GM12878 (cell line): ENCODE measurements at regions not wholly inside any gene's neighbourhood (a gene's known extent, or its start where the extent isn't known, plus 50 kb on each side); places are given as distances from the start of the nearest gene placed in this dataset.

Source experiments
- ATAC-seq: fragments of 200-7000 bp; cut with Tn5 transposase; 3 replicates; pipeline ENCODE4 v1.9.1; 2020; ENCODE audit warnings: mild to moderate bottlenecking, moderate library complexity
- BruUV-seq: library from RNA; stranded (reverse); fragments of 400-500 nt; replicated peaks from 2 replicates; lab custom pipeline; 2021; lab: Mats Ljungman, UMichigan
- CTCF ChIA-PET: fragments of 300-600 bp; sonication (Branson Sonifier 250); formaldehyde crosslinking; extraction: SDS; loops from one replicate; lab custom pipeline; 2021; ENCODE audit warnings: inconsistent platforms; lab: Yijun Ruan, JAX
- POLR2A ChIA-PET: fragments of 350-600 bp; formaldehyde crosslinking; extraction: SDS; loops from one replicate; lab custom pipeline; 2021; ENCODE audit warnings: inconsistent platforms; lab: Charles Lee
- RAD21 ChIA-PET: fragments of 300-600 bp; sonication (Branson Sonifier 250); formaldehyde crosslinking; loops from one replicate; lab custom pipeline; 2023; ENCODE audit warnings: antibody characterized with exemption; ENCODE audit not compliant: unreplicated experiment; lab: Charles Lee
- SMC1A ChIA-PET: fragments of 300-600 bp; sonication (Branson Sonifier 250); formaldehyde crosslinking; loops from one replicate; lab custom pipeline; 2023; ENCODE audit not compliant: unreplicated experiment, uncharacterized antibody; lab: Charles Lee
- DNase-seq: peaks from one replicate; pipeline ENCODE4 v3.0.0-alpha.2; 2011; ENCODE audit warnings: low read depth, low spot score
- FAIRE-seq: peaks from 3 replicates; lab custom pipeline; 2011; peaks lifted over from hg19 to GRCh38; lab: Jason Lieb, UNC
- H2AFZ ChIP-seq: 2 replicates; pipeline ENCODE4 v1.6.0; 2011; ENCODE audit warnings: low read depth, low read length, control low read depth; ENCODE audit not compliant: control insufficient read depth
- H3K27ac ChIP-seq: 2 replicates; pipeline ENCODE4 v1.5.1; 2011; ENCODE audit warnings: control low read depth; ENCODE audit not compliant: control insufficient read depth, insufficient read depth
- H3K27me3 ChIP-seq, 2 experiments: replicated peaks in 1 of 2; 2 replicates each; pipeline versions ENCODE4 v1.6.0 to v1.6.1; 2011; ENCODE audit warnings: low read length in 1 of 2; ENCODE audit not compliant: control insufficient read depth in 2 of 2, insufficient read depth in 2 of 2
- H3K36me3 ChIP-seq, 2 experiments: 2 replicates each; pipeline ENCODE4 v1.5.1; 2011; ENCODE audit warnings: low read length in 1 of 2; ENCODE audit not compliant: control insufficient read depth in 2 of 2, insufficient read depth in 2 of 2
- H3K4me1 ChIP-seq: 2 replicates; pipeline ENCODE4 v1.6.1; 2011; ENCODE audit warnings: mild to moderate bottlenecking, low read length, moderate library complexity, mixed read lengths; ENCODE audit not compliant: control insufficient read depth, insufficient read depth
- H3K4me2 ChIP-seq: 2 replicates; pipeline ENCODE4 v1.6.0; 2011; ENCODE audit warnings: control low read depth; ENCODE audit not compliant: control insufficient read depth, insufficient read depth
- H3K4me3 ChIP-seq: fragments of 200-600 bp; sonication (generic); 2 replicates; pipeline ENCODE4 v1.5.1; 2016
- H3K79me2 ChIP-seq: 2 replicates; pipeline ENCODE4 v1.6.0; 2011; ENCODE audit warnings: low read length; ENCODE audit not compliant: control insufficient read depth, insufficient read depth
- H3K9ac ChIP-seq: 2 replicates; pipeline ENCODE4 v1.8.0; 2011; ENCODE audit warnings: low read length, control low read depth, mixed read lengths; ENCODE audit not compliant: control insufficient read depth, insufficient read depth
- H3K9me3 ChIP-seq: replicated peaks from 3 replicates; pipeline ENCODE4 v1.5.1; 2011; ENCODE audit warnings: mild to moderate bottlenecking, low read length; ENCODE audit not compliant: control insufficient read depth, insufficient read depth
- H4K20me1 ChIP-seq: 2 replicates; pipeline ENCODE4 v1.6.0; 2011; ENCODE audit not compliant: control insufficient read depth, insufficient read depth
- BCL11A ChIP-seq: IDR thresholded peaks from 2 replicates; pipeline ENCODE4 v1.6.1; 2011; ENCODE audit warnings: low read depth, low read length
- NFXL1 ChIP-seq: fragments of 450-650 bp; IDR thresholded peaks from 2 replicates; pipeline ENCODE4 v1.6.1; 2017; ENCODE audit warnings: antibody characterized with exemption, mild to moderate bottlenecking, borderline replicate concordance
- POLR2A ChIP-seq: IDR thresholded peaks from 2 replicates; pipeline ENCODE4 v1.6.1; 2011; ENCODE audit warnings: low read depth, mild to moderate bottlenecking, low read length
- ZBTB4 ChIP-seq: fragments of 450-650 bp; formaldehyde crosslinking; IDR thresholded peaks from 2 replicates; pipeline ENCODE4 v1.4.0; 2022; ENCODE audit warnings: mild to moderate bottlenecking, moderate library complexity
- ZNF217 ChIP-seq: fragments of 450-650 bp; IDR thresholded peaks from 2 replicates; pipeline ENCODE4 v1.6.1; 2017; ENCODE audit warnings: antibody characterized with exemption, mild to moderate bottlenecking
- WGBS: methylation state at CpG from one replicate; pipeline ENCODE4 v1.1.6; 2016; ENCODE audit warnings: low lambda C conversion rate; ENCODE audit not compliant: insufficient replicate concordance, insufficient coverage; ENCODE audit errors: missing lambda C conversion rate; 5-methylcytosine and 5-hydroxymethylcytosine counted together
- in situ Hi-C: fragments of 300-500 bp; cut with MboI; formaldehyde crosslinking; loops from 9 replicates; pipeline ENCODE4 v1.14.3; 2018; ENCODE audit warnings: mixed read lengths
- intact Hi-C: fragments of 100-400 bp; cut with micrococcal nuclease; formaldehyde crosslinking; loops from one replicate; pipeline ENCODE4 v1.14.2; 2022; ENCODE audit not compliant: unreplicated experiment

GRCh38 chr1:34668063-34668462 is 86.8 kb upstream of the GJB5 start:
- no peak for DNase-seq
- RAD21 ChIA-PET: no interaction called here
- no peak for TF ChIP-seq ZNF217
- TF ChIP-seq, all 136 proteins: peak for 0
- FAIRE-seq (no peak), ATAC-seq (no peak)
- Histone ChIP-seq H3K27ac (no peak overlapping the region), H2AFZ (no peak overlapping the region), H3K79me2 (no peaks in the 10 kb centered on the region), H3K9me3 (no peaks in the 10 kb centered on the region; the same call in 2 of the 3 replicates), H3K4me1 (no peaks in the 10 kb centered on the region), H4K20me1 (no peaks in the 10 kb centered on the region), H3K9ac (no peak overlapping the region), H3K4me2 (no peak overlapping the region), H3K27me3 (no peaks in the 10 kb centered on the region; a peak in 1 of 4 replicates), H3K4me3 (no peak overlapping the region), H3K36me3 (no peaks in the 10 kb centered on the region)
- no TSS peak for BruUV-seq
- ChIA-PET POLR2A (no interaction called here), SMC1A (no interaction called here), CTCF (no interaction called here)
- intact Hi-C loops (no loop called here), in situ Hi-C loops (no loop called here)
- WGBS: 33% methylated on average over 3 of the region's 3 CpGs

- H3K9ac ChIP-seq: no peak overlapping the region
- CTCF ChIA-PET: no interaction called here
- TF ChIP-seq ZBTB4 (no peak), POLR2A (no peak), BCL11A (no peak), NFXL1 (no peak)
- 20% methylated on average over 7 of the region's 7 CpGs for WGBS
- FAIRE-seq (no peak), ATAC-seq (no peak), DNase-seq (no peak)
- no peak overlapping the region for H3K4me3 ChIP-seq
- no peaks in the 10 kb centered on the region for H4K20me1 ChIP-seq
- SMC1A ChIA-PET: no interaction called here
- in situ Hi-C loops (no loop called here), intact Hi-C loops (no loop called here)
- POLR2A ChIA-PET: no interaction called here
- no TSS peak for BruUV-seq
- H2AFZ ChIP-seq: no peak overlapping the region
- no peaks in the 10 kb centered on the region for H3K27me3 ChIP-seq
- H3K79me2 ChIP-seq: no peaks in the 10 kb centered on the region
- H3K9me3 ChIP-seq: no peaks in the 10 kb centered on the region; the same call in 2 of the 3 replicates
- H3K4me2 ChIP-seq: no peak overlapping the region
- no peaks in the 10 kb centered on the region for H3K36me3 ChIP-seq
- no peaks in the 10 kb centered on the region for H3K4me1 ChIP-seq
- no peak overlapping the region for H3K27ac ChIP-seq
- RAD21 ChIA-PET: no interaction called here
Measured at GRCh38 chr1:34670982-34671381, 83.9 kb upstream of the GJB5 start.
